GM12878 (cell line): ENCODE measurements at regions not wholly inside any gene's neighbourhood (a gene's known extent, or its start where the extent isn't known, plus 50 kb on each side); places are given as distances from the start of the nearest gene placed in this dataset.

Source experiments
- ATAC-seq: fragments of 200-7000 bp; cut with Tn5 transposase; 3 replicates; pipeline ENCODE4 v1.9.1; 2020; ENCODE audit warnings: mild to moderate bottlenecking, moderate library complexity
- BruUV-seq: library from RNA; stranded (reverse); fragments of 400-500 nt; replicated peaks from 2 replicates; lab custom pipeline; 2021; lab: Mats Ljungman, UMichigan
- CTCF ChIA-PET: fragments of 300-600 bp; sonication (Branson Sonifier 250); formaldehyde crosslinking; extraction: SDS; loops from one replicate; lab custom pipeline; 2021; ENCODE audit warnings: inconsistent platforms; lab: Yijun Ruan, JAX
- POLR2A ChIA-PET: fragments of 350-600 bp; formaldehyde crosslinking; extraction: SDS; loops from one replicate; lab custom pipeline; 2021; ENCODE audit warnings: inconsistent platforms; lab: Charles Lee
- RAD21 ChIA-PET: fragments of 300-600 bp; sonication (Branson Sonifier 250); formaldehyde crosslinking; loops from one replicate; lab custom pipeline; 2023; ENCODE audit warnings: antibody characterized with exemption; ENCODE audit not compliant: unreplicated experiment; lab: Charles Lee
- SMC1A ChIA-PET: fragments of 300-600 bp; sonication (Branson Sonifier 250); formaldehyde crosslinking; loops from one replicate; lab custom pipeline; 2023; ENCODE audit not compliant: unreplicated experiment, uncharacterized antibody; lab: Charles Lee
- DNase-seq: peaks from one replicate; pipeline ENCODE4 v3.0.0-alpha.2; 2011; ENCODE audit warnings: low read depth, low spot score
- FAIRE-seq: peaks from 3 replicates; lab custom pipeline; 2011; peaks lifted over from hg19 to GRCh38; lab: Jason Lieb, UNC
- H2AFZ ChIP-seq: 2 replicates; pipeline ENCODE4 v1.6.0; 2011; ENCODE audit warnings: low read depth, low read length, control low read depth; ENCODE audit not compliant: control insufficient read depth
- H3K27ac ChIP-seq: 2 replicates; pipeline ENCODE4 v1.5.1; 2011; ENCODE audit warnings: control low read depth; ENCODE audit not compliant: control insufficient read depth, insufficient read depth
- H3K27me3 ChIP-seq, 2 experiments: replicated peaks in 1 of 2; 2 replicates each; pipeline versions ENCODE4 v1.6.0 to v1.6.1; 2011; ENCODE audit warnings: low read length in 1 of 2; ENCODE audit not compliant: control insufficient read depth in 2 of 2, insufficient read depth in 2 of 2
- H3K36me3 ChIP-seq, 2 experiments: 2 replicates each; pipeline ENCODE4 v1.5.1; 2011; ENCODE audit warnings: low read length in 1 of 2; ENCODE audit not compliant: control insufficient read depth in 2 of 2, insufficient read depth in 2 of 2
- H3K4me1 ChIP-seq: 2 replicates; pipeline ENCODE4 v1.6.1; 2011; ENCODE audit warnings: mild to moderate bottlenecking, low read length, moderate library complexity, mixed read lengths; ENCODE audit not compliant: control insufficient read depth, insufficient read depth
- H3K4me2 ChIP-seq: 2 replicates; pipeline ENCODE4 v1.6.0; 2011; ENCODE audit warnings: control low read depth; ENCODE audit not compliant: control insufficient read depth, insufficient read depth
- H3K4me3 ChIP-seq: fragments of 200-600 bp; sonication (generic); 2 replicates; pipeline ENCODE4 v1.5.1; 2016
- H3K79me2 ChIP-seq: 2 replicates; pipeline ENCODE4 v1.6.0; 2011; ENCODE audit warnings: low read length; ENCODE audit not compliant: control insufficient read depth, insufficient read depth
- H3K9ac ChIP-seq: 2 replicates; pipeline ENCODE4 v1.8.0; 2011; ENCODE audit warnings: low read length, control low read depth, mixed read lengths; ENCODE audit not compliant: control insufficient read depth, insufficient read depth
- H3K9me3 ChIP-seq: replicated peaks from 3 replicates; pipeline ENCODE4 v1.5.1; 2011; ENCODE audit warnings: mild to moderate bottlenecking, low read length; ENCODE audit not compliant: control insufficient read depth, insufficient read depth
- H4K20me1 ChIP-seq: 2 replicates; pipeline ENCODE4 v1.6.0; 2011; ENCODE audit not compliant: control insufficient read depth, insufficient read depth
- BACH1 ChIP-seq: fragments of 450-650 bp; IDR thresholded peaks from 2 replicates; pipeline ENCODE4 v1.6.1; 2017; ENCODE audit warnings: mild to moderate bottlenecking, borderline replicate concordance
- BCL3 ChIP-seq: IDR thresholded peaks from 2 replicates; pipeline ENCODE4 v1.6.1; 2011; ENCODE audit warnings: borderline replicate concordance, low read depth, mild to moderate bottlenecking, moderate library complexity, low read length; ENCODE audit not compliant: insufficient read depth, poor library complexity, severe bottlenecking
- BHLHE40 ChIP-seq, 2 experiments: fragments of 450-650 bp in 1 of 2; IDR thresholded peaks; 2 replicates each; pipeline ENCODE4 v1.6.1; 2011 to 2017; ENCODE audit warnings: low read depth in 2 of 2, borderline replicate concordance in 1 of 2, improper control_type of control experiment in 1 of 2, low read length in 1 of 2, mild to moderate bottlenecking in 1 of 2
- CHD1 ChIP-seq: IDR thresholded peaks from 2 replicates; pipeline ENCODE4 v1.6.1; 2012; ENCODE audit warnings: low read depth, low read length, improper control_type of control experiment
- E2F8 ChIP-seq: fragments of 450-650 bp; IDR thresholded peaks from 2 replicates; pipeline ENCODE4 v1.6.1; 2018; ENCODE audit warnings: mild to moderate bottlenecking, low read depth, moderate library complexity; ENCODE audit not compliant: partially characterized antibody
- FOXK2 ChIP-seq: fragments of 450-650 bp; IDR thresholded peaks from 2 replicates; pipeline ENCODE4 v1.6.1; 2017; ENCODE audit warnings: mild to moderate bottlenecking, moderate library complexity
- HDAC2 ChIP-seq: fragments of 200-600 bp; sonication (generic); IDR thresholded peaks from 2 replicates; pipeline ENCODE4 v1.6.1; 2017
- POLR2AphosphoS2 ChIP-seq: IDR thresholded peaks from 2 replicates; pipeline ENCODE4 v1.6.1; 2011; ENCODE audit warnings: low read depth, mild to moderate bottlenecking, low read length, improper control_type of control experiment, moderate library complexity
- RB1 ChIP-seq: fragments of 450-650 bp; formaldehyde crosslinking; IDR thresholded peaks from 2 replicates; pipeline ENCODE4 v1.6.1; 2017; ENCODE audit warnings: mild to moderate bottlenecking, borderline replicate concordance
- RBBP5 ChIP-seq: fragments of 200-600 bp; sonication (generic); conservative IDR thresholded peaks from 2 replicates; pipeline ENCODE4 v1.6.1; 2016
- SP1 ChIP-seq: IDR thresholded peaks from one replicate; pipeline ENCODE4 v1.6.1; 2011; ENCODE audit warnings: low read depth, low read length
- SRF ChIP-seq, 2 experiments: IDR thresholded peaks; 2 replicates each; pipeline ENCODE4 v1.6.1; 2011; ENCODE audit warnings: low read depth in 2 of 2, low read length in 2 of 2, mild to moderate bottlenecking in 1 of 2, moderate library complexity in 1 of 2
- ZNF217 ChIP-seq: fragments of 450-650 bp; IDR thresholded peaks from 2 replicates; pipeline ENCODE4 v1.6.1; 2017; ENCODE audit warnings: antibody characterized with exemption, mild to moderate bottlenecking
- WGBS: methylation state at CpG from one replicate; pipeline ENCODE4 v1.1.6; 2016; ENCODE audit warnings: low lambda C conversion rate; ENCODE audit not compliant: insufficient replicate concordance, insufficient coverage; ENCODE audit errors: missing lambda C conversion rate; 5-methylcytosine and 5-hydroxymethylcytosine counted together
- in situ Hi-C: fragments of 300-500 bp; cut with MboI; formaldehyde crosslinking; loops from 9 replicates; pipeline ENCODE4 v1.14.3; 2018; ENCODE audit warnings: mixed read lengths
- intact Hi-C: fragments of 100-400 bp; cut with micrococcal nuclease; formaldehyde crosslinking; loops from one replicate; pipeline ENCODE4 v1.14.2; 2022; ENCODE audit not compliant: unreplicated experiment
- TF ChIP-seq, protein P1 (sequence below): fragments of 450-650 bp; IDR thresholded peaks from 2 replicates; pipeline ENCODE4 v1.6.1; 2014; ENCODE audit warnings: mild to moderate bottlenecking
- TF ChIP-seq, protein P2 (sequence below): fragments of 450-650 bp; IDR thresholded peaks from 2 replicates; pipeline ENCODE4 v1.6.1; 2017; ENCODE audit warnings: mild to moderate bottlenecking

DNA sequence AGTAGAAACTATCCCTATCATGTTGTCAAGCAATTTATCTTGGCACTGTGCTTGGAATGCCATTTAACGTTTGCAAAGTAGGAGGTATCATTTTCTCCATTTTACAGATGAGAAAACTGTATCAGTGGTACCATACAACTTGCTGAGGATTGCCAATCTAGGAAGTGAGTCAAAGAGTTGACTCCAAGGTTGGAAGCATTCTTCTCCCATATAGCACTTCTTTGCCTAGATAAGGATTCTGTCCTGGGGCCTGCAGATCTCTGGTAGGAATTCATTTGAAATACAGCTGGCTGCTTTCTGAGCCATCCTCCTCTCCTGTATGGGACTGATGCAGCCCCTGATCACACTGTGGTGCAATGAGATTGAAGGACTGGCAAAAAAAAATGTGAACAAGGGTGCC is 170.2 kb downstream of the ALDH1A2 start (continued):
- TF ChIP-seq BCL3 (no peak), HDAC2 (no peak), POLR2AphosphoS2 (no peak), BACH1 (no peak), SRF (IDR thresholded peaks at IDR 0.05; ENCODE audit: low read depth in 2 of 2, low read length in 2 of 2) (no peak), CHD1 (no peak)

DNA sequence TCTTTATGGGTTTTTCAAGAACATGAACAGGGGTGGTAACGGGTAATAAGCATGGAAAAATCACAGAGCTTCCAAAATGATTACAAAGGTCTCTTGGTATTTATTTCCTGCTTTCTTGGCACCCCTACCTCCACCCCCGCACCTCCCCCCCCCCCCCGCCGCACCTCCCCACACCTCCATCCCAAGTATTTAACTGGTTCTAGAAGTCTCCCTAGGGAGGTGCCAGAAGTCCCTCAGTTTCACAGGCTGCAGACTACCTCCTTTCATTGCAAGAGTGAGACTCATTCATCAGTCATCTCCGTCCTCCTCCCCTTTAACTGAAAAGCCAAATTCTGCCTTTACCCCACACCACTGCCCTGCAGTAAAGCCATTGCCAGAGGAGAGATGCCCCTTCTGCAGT is 169.4 kb downstream of the ALDH1A2 start:
- in situ Hi-C loops (no loop called here), intact Hi-C loops (no loop called here)
- TF ChIP-seq, protein P1, sequence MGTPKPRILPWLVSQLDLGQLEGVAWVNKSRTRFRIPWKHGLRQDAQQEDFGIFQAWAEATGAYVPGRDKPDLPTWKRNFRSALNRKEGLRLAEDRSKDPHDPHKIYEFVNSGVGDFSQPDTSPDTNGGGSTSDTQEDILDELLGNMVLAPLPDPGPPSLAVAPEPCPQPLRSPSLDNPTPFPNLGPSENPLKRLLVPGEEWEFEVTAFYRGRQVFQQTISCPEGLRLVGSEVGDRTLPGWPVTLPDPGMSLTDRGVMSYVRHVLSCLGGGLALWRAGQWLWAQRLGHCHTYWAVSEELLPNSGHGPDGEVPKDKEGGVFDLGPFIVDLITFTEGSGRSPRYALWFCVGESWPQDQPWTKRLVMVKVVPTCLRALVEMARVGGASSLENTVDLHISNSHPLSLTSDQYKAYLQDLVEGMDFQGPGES = no peak
- TF ChIP-seq ZNF217 = no peak
- TF ChIP-seq FOXK2 = no peak
- TF ChIP-seq, protein P2, sequence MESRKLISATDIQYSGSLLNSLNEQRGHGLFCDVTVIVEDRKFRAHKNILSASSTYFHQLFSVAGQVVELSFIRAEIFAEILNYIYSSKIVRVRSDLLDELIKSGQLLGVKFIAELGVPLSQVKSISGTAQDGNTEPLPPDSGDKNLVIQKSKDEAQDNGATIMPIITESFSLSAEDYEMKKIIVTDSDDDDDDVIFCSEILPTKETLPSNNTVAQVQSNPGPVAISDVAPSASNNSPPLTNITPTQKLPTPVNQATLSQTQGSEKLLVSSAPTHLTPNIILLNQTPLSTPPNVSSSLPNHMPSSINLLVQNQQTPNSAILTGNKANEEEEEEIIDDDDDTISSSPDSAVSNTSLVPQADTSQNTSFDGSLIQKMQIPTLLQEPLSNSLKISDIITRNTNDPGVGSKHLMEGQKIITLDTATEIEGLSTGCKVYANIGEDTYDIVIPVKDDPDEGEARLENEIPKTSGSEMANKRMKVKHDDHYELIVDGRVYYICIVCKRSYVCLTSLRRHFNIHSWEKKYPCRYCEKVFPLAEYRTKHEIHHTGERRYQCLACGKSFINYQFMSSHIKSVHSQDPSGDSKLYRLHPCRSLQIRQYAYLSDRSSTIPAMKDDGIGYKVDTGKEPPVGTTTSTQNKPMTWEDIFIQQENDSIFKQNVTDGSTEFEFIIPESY = no peak
- no peak for TF ChIP-seq RBBP5
- no peak for TF ChIP-seq SP1
- TF ChIP-seq RB1 = no peak
- no peak for TF ChIP-seq E2F8
- no peak for TF ChIP-seq BHLHE40 (IDR thresholded peaks at IDR 0.05; ENCODE audit: borderline replicate concordance in 1 of 2, low read depth in 2 of 2, low read length in 1 of 2)
- ATAC-seq (no peak), DNase-seq (no peak), FAIRE-seq (no peak)
- WGBS = 5% methylated on average over 2 of the region's 5 CpGs
- Histone ChIP-seq H3K36me3 (no peaks in the 10 kb centered on the region), H3K4me2 (no peak overlapping the region), H2AFZ (no peak overlapping the region), H3K4me3 (no peak overlapping the region), H3K27me3 (no peaks in the 10 kb centered on the region; a peak in 1 of 4 replicates), H3K9ac (no peak overlapping the region), H3K9me3 (no peaks in the 10 kb centered on the region), H3K4me1 (no peaks in the 10 kb centered on the region), H4K20me1 (no peaks in the 10 kb centered on the region), H3K79me2 (no peaks in the 10 kb centered on the region), H3K27ac (no peak overlapping the region)
- BruUV-seq = no TSS peak
- ChIA-PET SMC1A (no interaction called here), CTCF (interaction anchor here (0.5 kb wide), 1 partner anchor 173 kb away, joined by 3 read pairs; no protein-coding TSS in a partner anchor), RAD21 (no interaction called here), POLR2A (no interaction called here)
